HFFc6 (cell line): ENCODE measurements at regions not wholly inside any gene's neighbourhood (a gene's known extent, or its start where the extent isn't known, plus 50 kb on each side); places are given as distances from the start of the nearest gene placed in this dataset.

Source experiments
- DNase-seq: peaks from one replicate; pipeline ENCODE4 v3.0.0-alpha.2; 2018
- H3K27ac Mint-ChIP-seq: 2 replicates; pipeline ENCODE4 v1.8.0; 2020; ENCODE audit warnings: mild to moderate bottlenecking, mixed read lengths
- H3K27me3 Mint-ChIP-seq: 2 replicates; pipeline ENCODE4 v1.8.0; 2021; ENCODE audit warnings: mild to moderate bottlenecking, moderate library complexity, mixed read lengths; ENCODE audit not compliant: insufficient read depth
- H3K36me3 Mint-ChIP-seq: 2 replicates; pipeline ENCODE4 v1.8.0; 2021; ENCODE audit warnings: low read depth, mixed read lengths
- H3K4me1 Mint-ChIP-seq: 2 replicates; pipeline ENCODE4 v1.8.0; 2020; ENCODE audit warnings: low read depth, mixed read lengths
- H3K4me3 Mint-ChIP-seq: 2 replicates; pipeline ENCODE4 v1.8.0; 2020; ENCODE audit warnings: mild to moderate bottlenecking, moderate library complexity, mixed read lengths
- H3K9me3 Mint-ChIP-seq: 2 replicates; pipeline ENCODE4 v1.8.0; 2020; ENCODE audit warnings: mild to moderate bottlenecking, mixed read lengths
- TF ChIP-seq, protein P1 (sequence below): fragments of 200-600 bp; sonication (generic); IDR thresholded peaks from 2 replicates; pipeline ENCODE4 v1.5.0; 2021; ENCODE audit warnings: antibody characterized with exemption, mild to moderate bottlenecking

DNA sequence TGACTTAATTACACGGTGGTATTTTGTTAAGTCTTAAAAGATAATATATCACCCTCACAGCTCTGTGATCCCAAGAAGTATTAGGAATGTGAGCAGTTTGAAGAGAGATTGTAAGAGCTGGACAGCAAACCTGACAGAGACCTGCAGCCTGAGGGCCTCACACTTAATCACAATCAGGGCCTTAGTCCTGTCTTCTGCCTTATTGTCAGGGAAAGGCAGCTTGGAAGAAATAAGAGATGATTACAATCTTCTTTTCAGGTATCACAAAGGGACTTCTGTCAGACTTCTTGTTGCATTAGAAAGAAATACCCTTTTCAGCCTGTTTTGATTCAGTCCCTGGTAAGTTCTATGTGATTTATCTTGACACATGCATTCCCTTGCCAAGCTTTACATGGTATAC, 1433.8 kb upstream of the SLC39A10 start:
- TF ChIP-seq, protein P1, sequence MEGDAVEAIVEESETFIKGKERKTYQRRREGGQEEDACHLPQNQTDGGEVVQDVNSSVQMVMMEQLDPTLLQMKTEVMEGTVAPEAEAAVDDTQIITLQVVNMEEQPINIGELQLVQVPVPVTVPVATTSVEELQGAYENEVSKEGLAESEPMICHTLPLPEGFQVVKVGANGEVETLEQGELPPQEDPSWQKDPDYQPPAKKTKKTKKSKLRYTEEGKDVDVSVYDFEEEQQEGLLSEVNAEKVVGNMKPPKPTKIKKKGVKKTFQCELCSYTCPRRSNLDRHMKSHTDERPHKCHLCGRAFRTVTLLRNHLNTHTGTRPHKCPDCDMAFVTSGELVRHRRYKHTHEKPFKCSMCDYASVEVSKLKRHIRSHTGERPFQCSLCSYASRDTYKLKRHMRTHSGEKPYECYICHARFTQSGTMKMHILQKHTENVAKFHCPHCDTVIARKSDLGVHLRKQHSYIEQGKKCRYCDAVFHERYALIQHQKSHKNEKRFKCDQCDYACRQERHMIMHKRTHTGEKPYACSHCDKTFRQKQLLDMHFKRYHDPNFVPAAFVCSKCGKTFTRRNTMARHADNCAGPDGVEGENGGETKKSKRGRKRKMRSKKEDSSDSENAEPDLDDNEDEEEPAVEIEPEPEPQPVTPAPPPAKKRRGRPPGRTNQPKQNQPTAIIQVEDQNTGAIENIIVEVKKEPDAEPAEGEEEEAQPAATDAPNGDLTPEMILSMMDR = no peak

GRCh38 chr2:194214192-194214591, 1442.8 kb upstream of the SLC39A10 start:
- no peaks in the 10 kb centered on the region for H3K36me3 Mint-ChIP-seq
- peaks cover 23% of the 10 kb centered on the region for H3K9me3 Mint-ChIP-seq
- no peak for DNase-seq
- H3K4me1 Mint-ChIP-seq = no peaks in the 10 kb centered on the region
- H3K27ac Mint-ChIP-seq = no peak overlapping the region
- no peak overlapping the region for H3K4me3 Mint-ChIP-seq
- H3K27me3 Mint-ChIP-seq = no peaks in the 10 kb centered on the region
- TF ChIP-seq, protein P1 = no peak

More for the DNA sequence above, 1433.8 kb upstream of the SLC39A10 start:
- H3K9me3 Mint-ChIP-seq = 0 out of 2 replicates have a peak, but pooled peaks cover 4% of the 10 kb centered on the region
- peaks cover 1% of the 10 kb centered on the region; the same call in 1 of the 2 replicates for H3K27me3 Mint-ChIP-seq
- no peaks in the 10 kb centered on the region for H3K4me1 Mint-ChIP-seq
- H3K4me3 Mint-ChIP-seq = no peak overlapping the region
- no peak for DNase-seq
- no peaks in the 10 kb centered on the region for H3K36me3 Mint-ChIP-seq
- no peak overlapping the region for H3K27ac Mint-ChIP-seq

GRCh38 chr2:194205568-194206227, 1451.3 kb upstream of the SLC39A10 start:
- H3K27ac Mint-ChIP-seq = no peak overlapping the region
- TF ChIP-seq, protein P1 = no peak
- peaks cover 2% of the 10 kb centered on the region; the same call in 1 of the 2 replicates for H3K27me3 Mint-ChIP-seq
- no peak overlapping the region for H3K4me3 Mint-ChIP-seq
- peaks cover 55% of the 10 kb centered on the region for H3K9me3 Mint-ChIP-seq
- no peak for DNase-seq
- H3K36me3 Mint-ChIP-seq = 0 out of 2 replicates have a peak, but pooled peaks cover 4% of the 10 kb centered on the region
- H3K4me1 Mint-ChIP-seq = no peaks in the 10 kb centered on the region

DNA sequence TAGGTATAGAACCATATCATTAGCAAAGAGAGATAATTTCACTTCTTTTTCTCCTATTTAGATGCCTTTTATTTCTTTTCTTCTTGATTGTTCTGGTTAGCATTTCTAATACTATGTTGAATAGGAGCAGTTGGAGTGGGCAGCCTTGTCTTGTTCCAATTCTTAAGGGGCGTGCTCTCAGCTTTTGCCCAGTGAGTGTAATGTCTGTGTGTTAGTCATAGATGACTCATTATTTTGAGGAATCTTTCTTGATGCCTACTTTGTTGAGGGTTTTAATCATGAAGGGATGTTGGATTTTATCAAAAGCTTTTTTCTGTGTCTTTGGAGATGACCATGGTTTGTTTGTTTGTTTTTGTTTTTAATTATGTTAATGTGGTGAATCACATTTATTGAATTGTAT, 1453.1 kb upstream of the SLC39A10 start:
- H3K4me3 Mint-ChIP-seq = no peak overlapping the region
- H3K36me3 Mint-ChIP-seq = 0 out of 2 replicates have a peak, but pooled peaks cover 4% of the 10 kb centered on the region
- no peak for DNase-seq
- peaks cover 55% of the 10 kb centered on the region for H3K9me3 Mint-ChIP-seq
- no peaks in the 10 kb centered on the region for H3K4me1 Mint-ChIP-seq
- TF ChIP-seq, protein P1 = no peak
- H3K27ac Mint-ChIP-seq = no peak overlapping the region
- peaks cover 2% of the 10 kb centered on the region for H3K27me3 Mint-ChIP-seq

DNA sequence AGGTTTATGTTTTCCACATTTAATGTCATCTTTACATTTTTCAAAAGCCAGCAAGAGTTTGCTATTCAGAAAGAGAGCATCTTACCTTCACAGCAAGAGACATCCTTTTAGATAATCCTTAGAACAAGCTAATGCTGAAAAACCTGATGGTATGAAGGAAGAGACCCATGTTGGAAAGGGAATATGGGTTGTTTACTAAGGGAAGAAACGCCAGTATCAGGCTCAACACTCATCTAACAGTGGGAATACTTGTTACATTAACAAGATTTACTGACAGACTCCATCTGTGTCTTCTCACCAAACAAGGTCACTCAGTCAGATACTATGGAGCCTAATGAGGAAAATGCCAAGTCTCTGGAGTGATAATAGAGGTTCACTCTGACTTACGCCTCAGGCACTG, 1474.1 kb upstream of the SLC39A10 start:
- Mint-ChIP-seq H3K36me3 (no peaks in the 10 kb centered on the region), H3K4me1 (no peaks in the 10 kb centered on the region), H3K27ac (no peak overlapping the region), H3K27me3 (no peaks in the 10 kb centered on the region), H3K4me3 (no peak overlapping the region), H3K9me3 (peaks cover 28% of the 10 kb centered on the region)
- DNase-seq = no peak
- TF ChIP-seq, protein P1 = no peak
